RKO (cell line): ENCODE measurements at regions not wholly inside any gene's neighbourhood (a gene's known extent, or its start where the extent isn't known, plus 50 kb on each side); places are given as distances from the start of the nearest gene placed in this dataset.
A peak's percentile ranks its signal among the peaks of the same experiment; 100 is the strongest.
"Not testable (repeated sequence)": the region's sequence is repeated elsewhere in the genome, so short reads cannot be mapped to it uniquely, and the experiment has no call there.

Experiments
- DNase-seq: peaks from one replicate; pipeline ENCODE4 v3.0.0-alpha.2; 2016; ENCODE audit warnings: low spot score

DNA sequence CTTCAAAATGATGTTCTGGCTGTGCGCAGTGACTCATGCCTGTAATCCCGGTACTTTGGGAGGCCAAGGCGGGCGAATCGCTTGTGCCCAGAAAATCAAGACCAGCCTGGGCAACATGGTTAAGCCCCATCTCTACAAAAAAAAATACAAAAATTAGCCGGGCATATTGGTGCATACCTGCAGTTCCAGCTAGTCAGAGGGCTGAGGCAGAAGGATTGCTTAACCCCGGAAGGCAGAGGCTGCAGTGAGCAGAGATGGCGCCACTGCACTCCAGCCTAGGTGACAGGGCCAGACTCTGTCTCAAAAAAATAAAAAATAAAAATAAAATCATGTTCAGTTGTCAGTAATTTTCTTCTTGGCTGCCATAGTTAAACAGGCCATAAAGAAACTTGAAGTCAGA, 245.9 kb upstream of the USP15 start:
- no peak for DNase-seq

DNA sequence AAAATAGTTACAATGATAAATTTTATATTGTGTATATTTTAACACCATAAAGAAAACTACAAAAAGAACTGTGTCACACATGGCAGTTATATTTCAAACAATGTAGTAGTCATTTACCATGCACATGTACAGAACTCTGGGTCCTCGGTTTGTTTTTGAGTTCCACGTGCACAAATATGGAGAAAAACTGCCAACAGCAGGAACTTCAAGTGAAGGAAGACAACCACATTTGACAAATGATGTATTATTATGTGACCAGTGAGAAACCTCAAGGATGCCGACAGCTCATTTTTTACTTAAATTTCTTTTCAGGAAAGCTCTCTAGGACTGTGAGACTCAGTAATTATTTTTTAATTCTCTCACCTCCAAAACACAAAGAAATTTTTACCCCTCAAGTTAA, 244.2 kb upstream of the USP15 start:
- no peak for DNase-seq

DNA sequence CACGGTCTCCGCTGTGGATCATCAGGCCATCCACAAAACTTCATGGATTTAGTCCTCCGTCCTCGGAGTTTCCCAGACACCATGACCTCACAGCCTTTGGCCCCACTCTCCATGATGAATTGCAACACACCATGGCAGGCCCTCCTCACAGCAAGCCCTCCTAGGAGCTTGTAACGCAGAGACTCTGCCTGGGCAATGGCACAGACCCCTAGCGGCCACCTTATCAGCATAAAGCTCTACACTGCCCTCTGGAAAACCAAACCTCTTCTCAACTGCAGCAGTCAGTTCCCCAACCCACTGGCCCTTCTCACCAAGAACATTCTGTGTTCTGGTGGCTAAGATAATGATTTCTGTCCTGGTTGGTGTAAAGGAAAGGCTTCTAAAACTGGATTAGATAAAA, 238.4 kb upstream of the USP15 start:
- DNase-seq: no peak

DNA sequence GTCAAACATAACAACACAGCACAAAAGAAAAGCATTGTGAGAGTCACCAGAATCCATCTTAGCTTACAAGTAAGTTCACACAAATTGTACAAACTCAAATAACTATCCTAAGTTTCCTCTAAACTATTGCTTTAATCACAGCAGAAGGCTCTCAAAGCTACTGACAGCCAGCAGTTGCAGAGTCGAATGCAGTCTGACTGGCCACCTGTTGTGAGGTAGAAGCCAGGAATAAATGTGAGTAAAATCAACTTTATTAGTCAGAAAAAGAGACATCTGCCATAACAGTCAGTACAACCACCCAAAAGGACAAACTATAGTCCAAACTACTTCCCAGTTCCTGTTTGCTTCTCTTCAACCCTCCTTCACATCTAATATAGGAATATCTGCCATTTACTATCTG, 231.7 kb upstream of the USP15 start:
- no peak for DNase-seq

DNA sequence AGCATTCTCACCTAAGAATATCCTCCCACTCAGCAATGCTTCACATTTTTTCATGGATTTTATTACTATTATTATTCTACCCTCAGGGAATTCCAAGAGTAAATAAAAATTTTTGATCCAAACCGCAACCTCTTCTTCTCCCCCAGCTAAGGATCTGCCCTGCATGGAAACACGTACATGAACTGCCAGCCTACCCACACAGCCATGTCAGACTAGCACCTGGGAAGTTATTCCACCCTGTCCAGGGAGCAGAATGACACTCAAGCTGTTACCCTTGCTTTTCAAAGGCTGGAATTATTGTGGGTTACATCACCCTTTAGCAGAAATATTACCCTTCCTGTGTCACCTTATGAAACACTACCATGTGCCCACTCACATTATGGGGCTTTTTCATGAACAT, 227.3 kb upstream of the USP15 start:
- DNase-seq: no peak

DNA sequence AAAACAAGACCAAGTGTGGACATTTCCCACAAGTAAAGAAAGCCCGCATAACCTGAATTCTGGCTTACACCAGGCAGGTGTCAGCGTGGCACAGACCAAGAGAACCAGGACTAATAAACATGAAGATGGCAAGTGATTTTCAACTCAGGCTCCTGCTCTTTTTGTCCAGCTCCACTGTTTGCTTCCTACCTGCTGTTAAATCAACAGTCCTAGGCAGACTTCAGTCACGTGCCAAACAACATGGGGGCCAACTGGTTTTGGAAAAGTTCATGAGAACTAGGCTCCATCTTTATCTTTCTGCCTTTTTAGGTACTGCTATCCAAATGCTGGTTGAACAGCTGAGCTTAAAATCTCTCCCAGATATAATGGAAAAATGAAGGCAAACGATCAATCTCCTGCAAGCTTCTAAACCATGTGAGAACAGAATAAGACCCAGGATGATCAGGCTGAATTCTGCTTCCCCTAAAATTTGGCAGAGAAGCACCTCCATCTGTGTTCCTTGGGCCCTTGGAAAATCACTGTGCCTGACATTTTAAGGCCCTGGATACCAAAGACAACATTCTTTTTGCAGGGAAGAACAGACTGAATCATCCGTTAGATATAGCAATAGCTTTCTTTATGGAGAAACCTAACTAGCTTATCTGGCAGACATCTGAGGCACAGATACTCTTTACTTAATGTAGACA, 215.6 kb upstream of the USP15 start:
- no peak for DNase-seq

DNA sequence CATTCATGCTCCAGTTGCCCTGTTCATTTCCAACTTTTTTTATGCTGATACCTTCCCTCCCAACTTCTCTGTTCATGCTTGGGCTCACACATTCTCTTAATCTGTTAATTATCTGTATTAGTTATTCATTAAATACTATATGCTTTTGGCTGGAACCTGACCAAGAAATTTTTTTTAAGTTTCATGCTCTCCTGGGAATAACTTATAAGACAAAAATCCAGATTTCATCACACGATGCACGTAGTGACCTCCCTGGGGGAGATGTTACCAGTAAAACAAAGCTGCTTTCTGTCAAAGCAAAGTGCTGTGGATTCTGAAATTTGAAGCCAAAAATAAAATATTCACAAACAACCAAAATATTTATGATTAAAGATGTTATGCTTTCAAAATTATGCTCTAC, 215.0 kb upstream of the USP15 start:
- no peak for DNase-seq

DNA sequence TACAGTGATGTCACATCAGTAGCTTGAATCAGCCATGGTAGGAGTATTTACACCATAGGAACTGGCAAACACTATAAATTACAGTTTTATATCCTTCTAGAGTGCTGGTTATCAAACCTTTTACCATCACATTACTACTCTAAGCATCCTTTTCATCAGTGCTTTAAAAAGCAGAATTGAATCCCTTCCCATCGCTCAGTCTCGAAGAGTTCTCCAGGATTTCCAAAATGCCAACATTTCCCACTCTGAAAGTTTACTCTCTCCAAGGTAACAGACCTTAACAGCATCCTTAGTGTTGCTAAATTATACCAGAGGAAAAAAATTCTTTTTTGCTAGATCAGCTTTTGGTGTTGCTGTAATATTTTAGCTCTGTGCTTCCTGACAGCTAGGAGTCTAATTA, 209.4 kb upstream of the USP15 start:
- no peak for DNase-seq

DNA sequence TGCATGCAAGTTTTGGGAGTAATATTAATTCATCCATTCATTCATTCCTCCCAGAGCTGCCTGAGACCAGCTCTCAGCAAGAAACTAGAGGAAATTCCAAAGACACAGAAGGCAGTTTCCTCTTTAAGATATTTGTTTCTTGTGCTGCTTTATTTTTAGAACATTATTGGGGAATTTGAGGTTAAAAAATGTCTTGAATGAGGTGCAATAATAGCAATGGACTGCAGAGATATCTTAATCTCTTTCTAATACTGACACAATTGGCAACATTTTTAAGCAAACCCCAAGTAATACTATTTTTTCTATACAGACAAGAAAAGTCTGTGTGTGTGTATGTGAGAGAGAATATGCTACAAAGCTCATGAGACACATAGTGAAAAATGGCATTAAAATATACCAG, 190.2 kb upstream of the USP15 start:
- no peak for DNase-seq

DNA sequence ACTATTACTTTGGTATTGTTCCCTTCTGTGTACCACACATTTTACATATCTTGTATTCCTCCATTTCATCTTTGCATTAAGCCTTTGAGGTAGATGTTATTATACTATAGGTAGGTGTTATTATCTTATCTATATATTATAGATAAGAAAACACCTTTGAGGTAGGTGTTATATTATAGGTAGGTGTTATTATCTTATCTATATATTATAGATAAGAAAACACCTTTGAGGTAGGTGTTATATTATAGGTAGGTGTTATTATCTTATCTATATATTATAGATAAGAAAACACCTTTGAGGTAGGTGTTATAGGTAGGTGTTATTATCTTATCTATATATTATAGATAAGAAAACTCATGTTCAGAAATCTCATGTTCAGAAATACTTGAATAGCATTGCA, 187.0 kb upstream of the USP15 start:
- not testable (repeated sequence) for DNase-seq

DNA sequence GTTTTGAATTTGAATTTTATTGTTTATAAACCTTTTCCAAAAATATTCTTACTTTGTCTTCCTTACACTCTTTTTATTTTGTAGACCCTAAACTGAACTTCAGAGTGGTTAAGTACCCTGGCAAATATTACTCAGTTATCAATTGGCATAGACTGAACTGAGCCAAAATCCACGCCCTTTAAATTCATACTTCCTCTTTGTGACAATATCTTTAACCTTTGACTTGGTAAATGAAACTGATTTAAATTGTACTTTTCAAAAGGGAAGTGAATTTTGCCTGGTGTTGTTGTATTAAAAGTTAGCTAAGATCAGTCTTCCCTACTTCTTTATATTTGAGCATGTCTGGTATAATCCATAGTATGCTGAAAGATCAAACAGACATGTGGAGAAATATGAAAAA, 184.3 kb upstream of the USP15 start:
- DNase-seq: no peak

DNA sequence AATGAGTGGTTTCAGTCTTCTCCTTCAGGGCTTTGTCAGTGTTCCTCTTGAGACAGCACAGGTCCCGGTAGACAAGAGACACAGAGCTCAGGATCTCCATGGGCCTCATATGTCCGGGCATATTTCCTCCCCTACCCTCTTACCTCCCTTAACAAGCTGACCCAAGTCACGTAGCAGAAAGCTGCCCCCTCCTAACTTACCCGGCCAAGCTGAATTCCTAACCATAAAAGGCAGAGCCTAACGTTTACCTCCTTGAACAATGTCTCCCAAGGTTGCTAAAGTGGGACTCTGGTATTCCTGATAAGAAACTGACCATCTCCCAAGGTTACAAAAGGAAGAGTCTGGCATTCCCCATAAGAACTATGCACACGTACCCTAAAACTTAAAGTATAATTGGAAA, 182.2 kb upstream of the USP15 start:
- no peak for DNase-seq

DNA sequence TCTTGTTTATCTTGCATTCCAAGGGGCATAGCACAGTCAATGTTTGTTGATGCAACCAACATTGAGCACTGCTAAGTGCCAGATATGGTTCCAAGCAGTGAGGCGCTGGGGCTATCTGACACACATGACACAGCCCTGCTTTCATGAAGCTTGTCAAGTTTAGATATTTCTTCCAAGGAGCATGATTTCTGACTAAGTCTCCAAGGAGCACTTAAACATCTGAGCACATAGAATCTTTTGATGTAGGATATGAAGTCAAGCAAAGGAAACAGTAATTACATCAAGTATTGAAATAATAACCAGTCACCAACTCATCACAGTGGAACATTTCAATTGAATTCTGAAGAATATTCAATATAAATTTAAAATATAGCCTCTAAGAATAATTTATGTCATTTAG, 177.8 kb upstream of the USP15 start:
- DNase-seq: no peak

DNA sequence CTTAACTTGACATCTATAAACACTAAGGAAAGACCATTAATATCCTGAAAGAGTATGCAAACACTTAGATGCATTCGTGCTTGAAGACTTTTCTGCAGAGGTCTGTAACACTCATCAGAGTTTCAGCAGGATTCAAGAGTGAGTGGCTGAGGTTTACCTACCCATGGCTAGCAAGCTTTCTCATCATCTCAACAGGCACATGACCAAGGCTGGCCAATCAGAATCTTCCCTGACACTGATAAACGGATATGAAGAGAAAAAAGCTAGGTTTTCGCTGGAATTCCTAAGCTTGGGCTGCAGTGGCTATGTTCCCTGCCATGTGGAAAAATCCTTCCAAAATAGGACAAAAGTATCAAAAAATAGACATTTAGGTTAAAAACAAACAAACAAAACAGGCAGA, 162.1 kb upstream of the USP15 start:
- no peak for DNase-seq

DNA sequence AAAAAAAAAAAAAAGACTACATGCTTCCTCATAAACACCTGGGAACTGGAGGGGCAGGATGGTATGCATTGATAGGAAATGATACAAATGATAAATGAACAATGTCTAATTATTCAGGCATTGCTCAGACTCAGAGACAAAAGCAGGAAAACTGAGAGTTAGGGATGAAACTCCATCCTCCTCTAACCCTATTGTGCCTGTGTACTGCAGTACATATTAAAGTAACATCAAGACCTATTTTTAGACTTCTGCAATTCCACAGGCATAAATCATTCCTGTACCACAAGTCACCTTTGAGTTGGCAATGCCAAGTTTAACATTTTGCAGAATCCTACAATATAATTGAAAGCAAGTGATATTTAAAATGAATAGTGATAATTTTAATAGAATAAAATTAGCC, 156.5 kb upstream of the USP15 start:
- no peak for DNase-seq

DNA sequence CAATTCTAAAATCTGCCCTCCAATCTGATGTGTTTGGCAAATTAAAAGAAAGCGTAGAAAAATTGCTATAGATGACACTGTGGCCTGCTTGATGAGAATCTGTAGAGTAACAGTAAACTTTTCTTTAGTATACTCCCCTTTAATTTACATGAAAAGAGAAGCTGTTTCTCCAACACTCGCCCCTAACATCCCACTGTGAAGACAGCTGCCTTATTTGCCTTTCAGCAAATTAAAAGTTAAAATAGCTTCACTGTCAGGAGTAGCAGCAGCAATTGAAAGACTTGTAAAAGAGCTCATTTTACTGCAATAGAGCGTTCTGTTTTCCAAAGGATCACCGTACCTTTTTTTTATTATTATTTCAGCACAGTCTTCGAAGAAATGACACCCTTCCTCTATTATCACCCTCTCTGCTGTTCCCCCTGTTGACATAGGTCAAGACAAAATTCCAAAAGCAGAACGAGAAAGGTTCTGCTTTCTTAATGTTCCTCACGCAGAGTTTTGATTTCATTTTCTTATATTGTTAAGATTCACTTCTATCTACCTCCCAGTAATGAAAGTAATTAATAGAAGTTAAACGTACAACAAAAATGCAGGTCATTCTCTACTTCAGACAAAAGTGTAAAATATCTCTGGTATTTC, 153.5 kb upstream of the USP15 start:
- DNase-seq: no peak

DNA sequence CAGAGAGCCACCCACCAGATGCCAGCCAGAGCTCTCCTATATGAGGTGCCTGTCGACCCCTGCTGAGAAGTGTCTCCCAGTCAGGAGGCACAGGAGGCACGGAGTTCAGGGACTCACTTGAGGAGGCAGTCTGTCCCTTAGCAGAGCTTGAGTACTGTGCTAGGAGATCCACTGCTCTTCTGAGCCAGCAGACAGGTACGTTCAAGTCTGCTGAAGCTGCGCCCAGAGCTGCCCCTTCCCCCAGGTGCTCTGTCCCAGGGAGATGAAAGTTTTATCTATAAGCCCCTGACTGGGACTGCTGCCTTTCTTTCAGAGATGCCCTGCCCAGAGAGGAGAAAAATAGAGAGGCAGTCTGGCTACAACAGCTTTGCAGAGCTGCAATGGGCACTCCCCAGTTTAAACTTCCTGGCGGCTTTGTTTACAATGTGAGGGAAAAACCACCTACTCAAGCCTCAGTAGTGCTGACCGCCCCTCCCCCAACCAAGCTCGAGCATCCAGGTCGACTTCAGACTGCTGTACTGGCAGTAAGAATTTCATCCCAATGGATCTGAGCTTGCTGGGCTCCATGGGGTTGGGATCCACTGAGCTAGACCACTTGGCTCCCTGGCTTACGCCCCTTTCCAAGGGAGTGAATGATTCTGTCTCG, 146.7 kb upstream of the USP15 start:
- no peak for DNase-seq

DNA sequence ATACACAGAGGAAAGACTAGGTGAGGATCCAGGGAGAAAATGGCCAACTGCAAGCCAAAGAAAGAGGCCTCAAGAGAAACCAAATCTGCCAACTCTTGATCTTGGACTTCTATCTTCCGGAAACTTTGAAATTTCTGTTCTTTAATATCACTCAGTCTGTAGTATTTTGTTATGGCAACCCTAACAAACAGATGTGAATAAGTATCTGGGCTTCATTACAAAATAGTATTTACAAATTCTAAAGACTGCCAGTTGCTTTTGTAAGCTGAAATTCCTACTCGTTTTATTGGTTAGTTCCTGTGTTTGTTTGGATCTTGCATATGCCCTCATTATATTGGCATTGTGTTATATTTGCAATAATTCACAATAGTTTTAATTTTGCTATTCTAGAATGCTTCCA, 143.2 kb upstream of the USP15 start:
- DNase-seq: no peak

DNA sequence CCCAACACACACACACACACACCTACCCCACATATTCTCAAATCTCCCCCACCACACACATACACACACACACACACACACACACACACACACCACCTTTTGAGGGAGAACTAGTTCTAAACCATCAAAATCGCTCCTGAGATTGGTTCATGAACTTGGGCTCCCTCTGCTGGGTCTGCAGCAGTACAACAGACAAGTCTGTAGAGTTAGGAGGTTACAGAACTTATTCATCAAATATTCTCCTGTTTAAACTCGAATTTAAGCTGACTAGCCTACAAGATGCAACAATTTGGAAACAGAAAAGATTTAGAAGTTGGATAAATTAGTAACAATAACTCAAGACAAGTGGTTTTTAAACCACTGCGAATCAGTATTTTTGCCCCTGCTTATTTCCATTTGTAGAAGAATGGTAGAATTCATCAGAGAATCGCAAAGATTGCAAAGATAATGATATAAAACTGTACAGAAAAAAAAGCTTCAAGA, 136.4 kb upstream of the USP15 start:
- DNase-seq: peak; percentile 78

DNA sequence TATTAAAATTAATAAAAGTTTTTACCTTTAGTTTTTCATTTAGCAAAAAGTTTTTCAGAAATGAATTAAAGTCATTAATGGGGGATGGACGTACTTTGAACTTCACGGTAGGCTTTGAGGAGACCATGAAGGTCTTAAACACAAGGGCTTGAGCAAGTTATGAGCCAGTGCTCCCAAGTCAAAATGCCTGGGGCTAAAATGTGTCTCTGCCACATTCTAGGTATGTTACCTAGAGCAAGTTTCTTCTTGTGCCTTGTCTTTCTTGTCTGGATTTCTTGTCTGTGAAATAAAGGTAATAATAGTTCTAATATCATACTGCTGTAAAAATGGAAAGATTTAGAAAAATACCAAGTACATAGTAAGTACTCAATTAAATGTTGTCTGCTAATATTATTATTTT, 132.7 kb upstream of the USP15 start:
- DNase-seq: no peak

DNA sequence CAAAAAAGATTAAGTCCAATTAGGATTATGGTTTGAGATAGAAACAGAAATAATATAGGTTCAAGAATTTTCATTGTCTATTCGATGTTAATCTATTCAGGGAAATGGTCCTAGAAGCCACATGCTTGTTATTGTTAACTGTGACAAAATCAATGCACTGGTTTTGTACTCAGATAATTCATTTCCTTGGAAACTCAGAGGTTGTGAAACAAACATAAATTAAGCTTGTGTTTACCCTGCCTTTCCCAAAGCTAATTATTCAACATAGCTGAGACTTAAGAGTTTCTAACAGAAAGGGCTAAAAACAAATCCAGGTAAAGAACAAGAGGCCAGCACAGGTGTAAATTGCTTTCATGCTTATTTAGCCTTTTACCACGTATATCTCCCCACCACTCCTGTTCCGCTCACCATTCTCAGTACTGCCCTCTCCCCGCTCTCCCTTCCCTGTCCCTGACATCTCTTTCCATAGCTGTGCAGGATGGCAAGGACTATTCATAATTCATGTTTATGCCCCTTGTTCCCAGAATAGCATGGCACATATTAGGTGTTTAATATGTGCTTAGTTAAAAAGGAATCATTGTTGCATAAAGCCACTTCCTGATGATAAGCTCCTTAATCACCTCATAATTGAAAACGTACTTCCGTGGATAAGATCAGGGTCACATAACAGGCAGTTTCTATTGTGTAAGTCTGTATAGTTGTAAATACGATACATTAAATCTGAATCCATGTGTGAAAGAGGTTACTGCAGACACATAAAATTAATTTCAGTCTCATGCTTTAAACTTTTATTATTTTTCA, 131.8 kb upstream of the USP15 start:
- DNase-seq: no peak

DNA sequence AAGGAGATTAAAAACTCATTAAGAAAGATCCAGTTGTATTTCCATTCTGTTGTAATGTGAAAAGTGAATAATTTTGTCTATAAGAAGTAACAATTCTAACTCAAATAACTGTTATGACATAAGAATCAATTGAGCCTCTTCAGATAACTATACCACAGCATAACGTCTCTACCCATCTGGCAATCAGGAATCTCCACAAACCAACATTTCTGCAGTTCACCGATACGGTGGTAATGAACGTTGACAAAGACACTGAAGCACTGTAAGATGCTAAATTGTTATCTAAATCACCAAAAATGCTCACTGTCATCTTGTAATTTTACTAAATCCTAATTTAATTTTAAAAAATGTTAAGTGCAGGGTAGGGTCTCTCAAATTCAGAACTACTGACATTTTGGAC, 130.9 kb upstream of the USP15 start:
- DNase-seq: no peak

DNA sequence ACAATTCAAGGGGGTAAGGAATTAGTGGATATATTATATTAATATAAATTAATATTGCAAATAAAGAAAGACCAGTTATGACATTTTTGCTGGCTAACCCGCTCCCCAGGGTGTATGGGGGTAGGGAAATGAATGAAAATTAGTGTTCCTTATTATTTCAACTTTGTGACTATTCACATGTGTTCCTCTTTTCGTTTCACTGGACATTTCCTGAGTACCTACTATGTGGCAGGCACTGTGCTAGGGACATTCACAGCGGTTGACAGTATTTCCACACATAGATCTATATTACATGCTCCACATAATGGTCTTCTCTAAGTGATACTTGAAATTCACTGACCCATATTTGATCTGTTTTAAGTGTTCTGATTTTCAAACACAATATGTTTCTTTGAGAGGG, 129.8 kb upstream of the USP15 start:
- DNase-seq: no peak
